Body of pancreas (tissue), 4 donors: ENCODE measurements at regions not wholly inside any gene's neighbourhood (a gene's known extent, or its start where the extent isn't known, plus 50 kb on each side); places are given as distances from the start of the nearest gene placed in this dataset.
"Not testable (repeated sequence)": the region's sequence is repeated elsewhere in the genome, so short reads cannot be mapped to it uniquely, and the experiment has no call there.

Experiments
- ATAC-seq: fragments of 150-250 bp; one replicate; pipeline ENCODE4 v1.9.1; 2016
- DNase-seq, 4 donors: peaks; one replicate each; pipeline ENCODE4 v3.0.0-alpha.2; 2019
- H3K27ac ChIP-seq, 4 donors: fragments of 200-600 bp; sonication (generic); 1 replicate in 3 of 4; 2 replicates in 1 of 4; pipeline versions ENCODE4 v1.5.1 to v1.6.1; 2016 to 2019; ENCODE audit warnings: mild to moderate bottlenecking in 1 of 4, mixed read lengths in 1 of 4, moderate library complexity in 1 of 4
- H3K27me3 ChIP-seq, 2 donors: fragments of 200-600 bp; sonication (generic); one replicate each; pipeline ENCODE4 v1.6.0; 2016; ENCODE audit warnings: mild to moderate bottlenecking in 1 of 2
- H3K36me3 ChIP-seq, 2 donors: fragments of 200-600 bp; sonication (generic); replicated peaks in 1 of 2; 2 replicates each; pipeline ENCODE4 v1.5.1; 2016; ENCODE audit warnings: low read depth in 2 of 2; ENCODE audit not compliant: insufficient read depth in 1 of 2
- H3K4me1 ChIP-seq: fragments of 200-600 bp; sonication (generic); one replicate; pipeline ENCODE4 v1.6.0; 2016
- H3K4me3 ChIP-seq, 2 donors: fragments of 200-600 bp; sonication (generic); 1 replicate in 1 of 2; 2 replicates in 1 of 2; pipeline ENCODE4 v1.5.1; 2016 to 2019
- H3K9me3 ChIP-seq, 3 donors: fragments of 200-600 bp; sonication (generic); 1 replicate in 2 of 3; 2 replicates in 1 of 3; pipeline ENCODE4 v1.5.1; 2016
- CTCF ChIP-seq, 7 experiments: fragments of 450-650 bp in 4 of 7; fragments of 200-600 bp in 3 of 7; sonication (generic) in 3 of 7; IDR thresholded peaks; one replicate each; pipeline ENCODE4 v1.5.1; 2016 to 2019; ENCODE audit warnings: antibody characterized with exemption in 7 of 7
- POLR2A ChIP-seq, 3 donors: fragments of 450-650 bp; IDR thresholded peaks; one replicate each; pipeline ENCODE4 v1.6.1; 2016; ENCODE audit warnings: antibody characterized with exemption in 3 of 3, mild to moderate bottlenecking in 2 of 3
- WGBS, 2 donors: methylation state at CpG; one replicate each; pipeline ENCODE4 v1.1.5; 2017; 5-methylcytosine and 5-hydroxymethylcytosine counted together
- intact Hi-C: fragments of 100-400 bp; cut with DNase I; formaldehyde crosslinking; loops from one replicate; pipeline ENCODE4 v1.15.1; 2023

- TF ChIP-seq CTCF (IDR thresholded peaks at IDR 0.05) (no peak), POLR2A (IDR thresholded peaks at IDR 0.05) (no peak)
- intact Hi-C loops: no loop called here
- H3K4me1 ChIP-seq: no peaks in the 10 kb centered on the region
- no peaks in the 10 kb centered on the region for H3K27me3 ChIP-seq
- WGBS, 2 donors: 53 to 57% methylated on average over 2 of the region's 2 CpGs
- no peak overlapping the region for H3K27ac ChIP-seq
- ATAC-seq (no peak), DNase-seq (no peak)
- H3K9me3 ChIP-seq: no peaks in the 10 kb centered on the region
- H3K36me3 ChIP-seq: no peaks in the 10 kb centered on the region
- no peak overlapping the region for H3K4me3 ChIP-seq
These were observed 1446.0 kb downstream of the FSTL5 start for GRCh38 chr4:160717848-160718247.

- intact Hi-C loops: no loop called here
- no peak for ATAC-seq
- H3K36me3 ChIP-seq: no peaks in the 10 kb centered on the region
These were observed 1439.7 kb downstream of the FSTL5 start for GRCh38 chr4:160724063-160724462.

GRCh38 chr4:160745126-160745525, 1418.7 kb downstream of the FSTL5 start:
- no peak for ATAC-seq
- intact Hi-C loops: no loop called here
- TF ChIP-seq CTCF (IDR thresholded peaks at IDR 0.05) (no peak), POLR2A (IDR thresholded peaks at IDR 0.05) (no peak)
- WGBS, 2 donors: 70 to 76% methylated on average over 1 of the region's 1 CpG
- DNase-seq: no peak
- Histone ChIP-seq H3K4me1 (no peaks in the 10 kb centered on the region), H3K4me3 (no peak overlapping the region), H3K9me3 (no peaks in the 10 kb centered on the region), H3K27ac (no peak overlapping the region), H3K27me3 (no peaks in the 10 kb centered on the region), H3K36me3 (no peaks in the 10 kb centered on the region)

More at GRCh38 chr4:160724063-160724462, 1439.7 kb downstream of the FSTL5 start:
- H3K4me3 ChIP-seq: no peak overlapping the region
- DNase-seq: no peak
- H3K27ac ChIP-seq: no peak overlapping the region
- no peaks in the 10 kb centered on the region for H3K9me3 ChIP-seq
- H3K27me3 ChIP-seq: no peaks in the 10 kb centered on the region
- H3K4me1 ChIP-seq: no peaks in the 10 kb centered on the region
- TF ChIP-seq CTCF (IDR thresholded peaks at IDR 0.05) (no peak), POLR2A (IDR thresholded peaks at IDR 0.05) (no peak)

- intact Hi-C loops: not testable (repeated sequence)
These were observed 1417.2 kb downstream of the FSTL5 start for GRCh38 chr4:160746585-160746984.

GRCh38 chr4:160772668-160773067, 1391.1 kb downstream of the FSTL5 start:
- H3K4me1 ChIP-seq: no peaks in the 10 kb centered on the region
- no peaks in the 10 kb centered on the region for H3K9me3 ChIP-seq
- TF ChIP-seq CTCF (IDR thresholded peaks at IDR 0.05): no peak
- TF ChIP-seq POLR2A (IDR thresholded peaks at IDR 0.05): no peak
- no peak overlapping the region for H3K27ac ChIP-seq
- intact Hi-C loops: no loop called here
- no peaks in the 10 kb centered on the region for H3K27me3 ChIP-seq
- ATAC-seq (no peak), DNase-seq (no peak)
- no peaks in the 10 kb centered on the region for H3K36me3 ChIP-seq
- 85 to 86% methylated on average over 2 of the region's 2 CpGs for WGBS, 2 donors
- no peak overlapping the region for H3K4me3 ChIP-seq

More at GRCh38 chr4:160746585-160746984, 1417.2 kb downstream of the FSTL5 start:
- 66 to 76% methylated on average over 5 to 8 of the region's 8 CpGs for WGBS, 2 donors
- not testable (repeated sequence) for H3K9me3 ChIP-seq, H3K36me3 ChIP-seq, H3K27ac ChIP-seq, ATAC-seq, H3K27me3 ChIP-seq, H3K4me3 ChIP-seq, H3K4me1 ChIP-seq, DNase-seq
